ENCODE measurements at regions not wholly inside any gene's neighbourhood (a gene's known extent, or its start where the extent isn't known, plus 50 kb on each side); places are given as distances from the start of the nearest gene placed in this dataset.
"Not testable (repeated sequence)": the region's sequence is repeated elsewhere in the genome, so short reads cannot be mapped to it uniquely, and the experiment has no call there.

- Histone ChIP-seq H3K27ac (no peak overlapping the region), H3K4me1 (peaks cover 0 to 22% (median 7%) of the 10 kb centered on the region in 6 donors), H3K9me3 (no peaks in the 10 kb centered on the region), H3K36me3 (no peaks in the 10 kb centered on the region), H3K4me3 (no peak overlapping the region), H3K27me3 (replicated peaks in 1 of 7) (peaks cover 3 to 79% (median 51%) of the 10 kb centered on the region in 7 donors)
- 66 to 73% (median 70%) methylated on average over 20 to 21 of the region's 21 CpGs for WGBS, 5 donors
- intact Hi-C loops (cut with DNase I; ENCODE audit: low total_unique reads), result no loop called here
- DNase-seq, result peak; percentile 44
- TF ChIP-seq POLR2A (IDR thresholded peaks at IDR 0.05) (no peak), POLR2AphosphoS5 (IDR thresholded peaks at IDR 0.05) (no peak)
- TF ChIP-seq, protein P1, sequence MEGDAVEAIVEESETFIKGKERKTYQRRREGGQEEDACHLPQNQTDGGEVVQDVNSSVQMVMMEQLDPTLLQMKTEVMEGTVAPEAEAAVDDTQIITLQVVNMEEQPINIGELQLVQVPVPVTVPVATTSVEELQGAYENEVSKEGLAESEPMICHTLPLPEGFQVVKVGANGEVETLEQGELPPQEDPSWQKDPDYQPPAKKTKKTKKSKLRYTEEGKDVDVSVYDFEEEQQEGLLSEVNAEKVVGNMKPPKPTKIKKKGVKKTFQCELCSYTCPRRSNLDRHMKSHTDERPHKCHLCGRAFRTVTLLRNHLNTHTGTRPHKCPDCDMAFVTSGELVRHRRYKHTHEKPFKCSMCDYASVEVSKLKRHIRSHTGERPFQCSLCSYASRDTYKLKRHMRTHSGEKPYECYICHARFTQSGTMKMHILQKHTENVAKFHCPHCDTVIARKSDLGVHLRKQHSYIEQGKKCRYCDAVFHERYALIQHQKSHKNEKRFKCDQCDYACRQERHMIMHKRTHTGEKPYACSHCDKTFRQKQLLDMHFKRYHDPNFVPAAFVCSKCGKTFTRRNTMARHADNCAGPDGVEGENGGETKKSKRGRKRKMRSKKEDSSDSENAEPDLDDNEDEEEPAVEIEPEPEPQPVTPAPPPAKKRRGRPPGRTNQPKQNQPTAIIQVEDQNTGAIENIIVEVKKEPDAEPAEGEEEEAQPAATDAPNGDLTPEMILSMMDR (IDR thresholded peaks at IDR 0.05 in 8 of 11, conservative IDR thresholded peaks at IDR 0.05 in 3 of 11), result no peak
These were observed 61.1 kb upstream of the UNC5A start for GRCh38 chr5:176748967-176749935.

GRCh38 chr5:176750144-176750543 is 60.2 kb upstream of the UNC5A start:
- no peak overlapping the region for H3K4me3 ChIP-seq
- TF ChIP-seq, protein P1 (IDR thresholded peaks at IDR 0.05 in 8 of 11, conservative IDR thresholded peaks at IDR 0.05 in 3 of 11), result no peak
- TF ChIP-seq POLR2A (IDR thresholded peaks at IDR 0.05) (no peak), POLR2AphosphoS5 (IDR thresholded peaks at IDR 0.05) (no peak)
- H3K27ac ChIP-seq, result no peak overlapping the region
- intact Hi-C loops (cut with DNase I; ENCODE audit: low total_unique reads), result no loop called here
- no peaks in the 10 kb centered on the region for H3K36me3 ChIP-seq
- peaks cover 0 to 4% (median 0%) of the 10 kb centered on the region in 8 donors for H3K9me3 ChIP-seq
- peaks cover 0 to 13% (median 5%) of the 10 kb centered on the region in 6 donors for H3K4me1 ChIP-seq
- peaks cover 3 to 70% (median 43%) of the 10 kb centered on the region in 7 donors for H3K27me3 ChIP-seq (replicated peaks in 1 of 7)
- 81 to 85% (median 82%) methylated on average over 10 of the region's 10 CpGs for WGBS, 5 donors
- DNase-seq, result peak; percentile 22

DNA sequence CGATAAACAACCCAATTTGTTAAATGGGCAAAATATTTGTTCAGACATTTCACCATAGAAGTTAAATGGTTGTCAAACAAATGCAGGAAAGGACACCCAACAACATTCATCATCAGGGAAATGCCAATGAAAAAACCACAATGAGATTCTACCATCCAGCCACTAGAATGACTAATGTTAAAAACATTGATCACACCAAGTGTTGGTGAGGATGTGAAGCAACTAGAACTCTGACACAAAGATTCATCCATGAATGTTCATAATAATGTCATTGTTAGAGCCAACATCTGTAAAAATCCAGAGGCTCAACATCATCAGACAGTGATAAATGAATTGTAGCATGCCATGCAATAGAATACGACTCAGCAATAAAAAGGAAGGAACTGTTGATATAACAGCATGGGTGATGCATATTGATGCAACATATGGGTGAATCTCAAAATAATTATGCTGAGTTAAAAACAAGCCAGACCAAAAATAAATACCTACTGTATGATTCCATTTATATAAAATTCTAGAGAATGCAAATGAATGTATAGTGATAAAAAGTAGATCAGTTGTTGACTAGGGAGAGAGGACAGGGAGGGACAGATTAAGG is 55.9 kb upstream of the UNC5A start:
- no peaks in the 10 kb centered on the region for H3K4me1 ChIP-seq
- no peaks in the 10 kb centered on the region for H3K36me3 ChIP-seq
- intact Hi-C loops (cut with DNase I; ENCODE audit: low total_unique reads), result no loop called here
- H3K27me3 ChIP-seq (replicated peaks in 1 of 7), result peaks cover 0 to 32% (median 8%) of the 10 kb centered on the region in 7 donors
- H3K27ac ChIP-seq, result no peak overlapping the region
- TF ChIP-seq POLR2AphosphoS5 (IDR thresholded peaks at IDR 0.05), result no peak
- TF ChIP-seq, protein P1 (IDR thresholded peaks at IDR 0.05 in 8 of 11, conservative IDR thresholded peaks at IDR 0.05 in 3 of 11), result no peak
- TF ChIP-seq POLR2A (IDR thresholded peaks at IDR 0.05), result no peak
- WGBS, 5 donors, result 85 to 98% (median 91%) methylated on average over 2 of the region's 2 CpGs
- DNase-seq, result no peak
- peaks cover 0 to 4% (median 0%) of the 10 kb centered on the region in 8 donors for H3K9me3 ChIP-seq
- H3K4me3 ChIP-seq, result no peak overlapping the region

DNA sequence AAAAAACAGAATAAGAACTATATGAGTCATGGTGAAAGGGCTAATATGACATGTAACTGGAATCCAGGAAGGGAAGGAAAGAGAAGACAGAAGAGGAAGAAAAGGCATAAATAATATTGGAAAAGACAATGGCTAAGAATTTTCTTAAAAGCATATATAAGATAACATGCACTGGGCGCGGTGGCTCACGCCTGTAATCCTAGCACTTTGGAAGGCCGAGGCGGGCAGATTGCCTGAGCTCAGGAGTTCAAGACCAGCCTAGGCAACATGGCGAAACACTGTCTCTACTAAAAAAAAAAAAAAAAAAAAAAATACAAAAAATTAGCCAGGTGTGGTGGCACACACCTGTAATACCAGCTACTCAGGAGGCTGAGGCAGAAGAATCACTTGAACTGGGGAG is 54.8 kb upstream of the UNC5A start:
- H3K36me3 ChIP-seq; H3K4me3 ChIP-seq; H3K9me3 ChIP-seq; H3K27ac ChIP-seq; intact Hi-C loops (cut with DNase I; ENCODE audit: low total_unique reads); H3K4me1 ChIP-seq: not testable (repeated sequence)
- 90 to 95% (median 91%) methylated on average over 5 to 6 of the region's 6 CpGs for WGBS, 5 donors
- DNase-seq, result peak; percentile 37
- peaks cover 0 to 25% (median 8%) of the 10 kb centered on the region in 7 donors for H3K27me3 ChIP-seq (replicated peaks in 1 of 7)

GRCh38 chr5:176757569-176757968 is 52.8 kb upstream of the UNC5A start:
- intact Hi-C loops (cut with DNase I; ENCODE audit: low total_unique reads); H3K4me3 ChIP-seq; DNase-seq; H3K4me1 ChIP-seq; H3K27ac ChIP-seq; H3K36me3 ChIP-seq; H3K9me3 ChIP-seq: not testable (repeated sequence)
- H3K27me3 ChIP-seq (replicated peaks in 1 of 7), result peaks cover 0 to 19% (median under 1%) of the 10 kb centered on the region in 7 donors
